Vagina (tissue), 2 donors: ENCODE measurements at regions not wholly inside any gene's neighbourhood (a gene's known extent, or its start where the extent isn't known, plus 50 kb on each side); places are given as distances from the start of the nearest gene placed in this dataset.

Experiments used
- DNase-seq, 2 donors: peaks; one replicate each; pipeline ENCODE4 v3.0.0-alpha.2; 2017; ENCODE audit errors: extremely low spot score in 2 of 2
- H3K27ac ChIP-seq: fragments of 200-600 bp; sonication (generic); one replicate; pipeline ENCODE4 v1.5.1; 2019
- H3K27me3 ChIP-seq: fragments of 200-600 bp; sonication (generic); one replicate; pipeline ENCODE4 v1.5.1; 2019
- H3K36me3 ChIP-seq, 2 donors: fragments of 200-600 bp; sonication (generic); one replicate each; pipeline ENCODE4 v1.5.1; 2017 to 2019
- H3K4me1 ChIP-seq: fragments of 200-600 bp; sonication (generic); one replicate; pipeline ENCODE4 v1.5.1; 2019
- H3K4me3 ChIP-seq, 2 donors: fragments of 200-600 bp; sonication (generic); 1 replicate in 1 of 2; 2 replicates in 1 of 2; pipeline ENCODE4 v1.5.1; 2016 to 2019
- H3K9me3 ChIP-seq: fragments of 200-600 bp; sonication (generic); one replicate; pipeline ENCODE4 v1.5.1; 2019
- CTCF ChIP-seq, 3 experiments: fragments of 450-650 bp in 2 of 3; fragments of 200-600 bp in 1 of 3; sonication (generic) in 1 of 3; IDR thresholded peaks; one replicate each; pipeline ENCODE4 v1.5.1; 2017 to 2019; ENCODE audit warnings: antibody characterized with exemption in 3 of 3, mild to moderate bottlenecking in 2 of 3, moderate library complexity in 2 of 3
- POLR2A ChIP-seq, 2 donors: fragments of 450-650 bp; IDR thresholded peaks; one replicate each; pipeline ENCODE4 v1.6.1; 2017; ENCODE audit warnings: antibody characterized with exemption in 2 of 2, mild to moderate bottlenecking in 2 of 2, moderate library complexity in 2 of 2
- POLR2AphosphoS5 ChIP-seq, 2 donors: sonication (generic); formaldehyde crosslinking; IDR thresholded peaks; one replicate each; pipeline ENCODE4 v1.9.0; 2017; ENCODE audit warnings: antibody characterized with exemption in 2 of 2, mild to moderate bottlenecking in 2 of 2, low read depth in 1 of 2; ENCODE audit not compliant: insufficient read depth in 1 of 2
- intact Hi-C: fragments of 100-400 bp; cut with DNase I; formaldehyde crosslinking; loops from one replicate; pipeline ENCODE4 v1.15.1; 2023

- Histone ChIP-seq H3K36me3 (no peaks in the 10 kb centered on the region), H3K4me3 (no peak overlapping the region), H3K4me1 (no peaks in the 10 kb centered on the region), H3K27ac (no peak overlapping the region), H3K27me3 (no peaks in the 10 kb centered on the region), H3K9me3 (no peaks in the 10 kb centered on the region)
- intact Hi-C loops, result no loop called here
- no peak for TF ChIP-seq POLR2AphosphoS5 (IDR thresholded peaks at IDR 0.05; ENCODE audit: insufficient read depth in 1 of 2, low read depth in 1 of 2)
- no peak for TF ChIP-seq POLR2A (IDR thresholded peaks at IDR 0.05)
- TF ChIP-seq CTCF (IDR thresholded peaks at IDR 0.05), result no peak
- DNase-seq, result no peak
Measured at GRCh38 chrX:113033966-113034680, 193.5 kb upstream of the AMOT start.

GRCh38 chrX:113019958-113020357, 179.3 kb upstream of the AMOT start:
- no peaks in the 10 kb centered on the region for H3K9me3 ChIP-seq
- no peak for DNase-seq
- H3K4me3 ChIP-seq, result no peak overlapping the region
- no peaks in the 10 kb centered on the region for H3K36me3 ChIP-seq
- no peaks in the 10 kb centered on the region for H3K27me3 ChIP-seq
- H3K4me1 ChIP-seq, result no peaks in the 10 kb centered on the region
- intact Hi-C loops, result no loop called here
- no peak overlapping the region for H3K27ac ChIP-seq
- TF ChIP-seq CTCF (IDR thresholded peaks at IDR 0.05) (no peak), POLR2A (IDR thresholded peaks at IDR 0.05) (no peak), POLR2AphosphoS5 (IDR thresholded peaks at IDR 0.05; ENCODE audit: insufficient read depth in 1 of 2, low read depth in 1 of 2) (no peak)

GRCh38 chrX:113009837-113010236, 169.2 kb upstream of the AMOT start:
- H3K4me3 ChIP-seq, result no peak overlapping the region
- H3K27ac ChIP-seq, result no peak overlapping the region
- DNase-seq, result no peak
- no peaks in the 10 kb centered on the region for H3K4me1 ChIP-seq
- H3K36me3 ChIP-seq, result no peaks in the 10 kb centered on the region
- intact Hi-C loops, result no loop called here
- TF ChIP-seq CTCF (IDR thresholded peaks at IDR 0.05) (no peak), POLR2AphosphoS5 (IDR thresholded peaks at IDR 0.05; ENCODE audit: insufficient read depth in 1 of 2, low read depth in 1 of 2) (no peak), POLR2A (IDR thresholded peaks at IDR 0.05) (no peak)
- no peaks in the 10 kb centered on the region for H3K9me3 ChIP-seq
- H3K27me3 ChIP-seq, result no peaks in the 10 kb centered on the region

- H3K4me1 ChIP-seq, result no peaks in the 10 kb centered on the region
- no peaks in the 10 kb centered on the region for H3K9me3 ChIP-seq
- TF ChIP-seq POLR2AphosphoS5 (IDR thresholded peaks at IDR 0.05; ENCODE audit: insufficient read depth in 1 of 2, low read depth in 1 of 2) (no peak), POLR2A (IDR thresholded peaks at IDR 0.05) (no peak), CTCF (IDR thresholded peaks at IDR 0.05) (no peak)
- intact Hi-C loops, result no loop called here
- H3K27me3 ChIP-seq, result no peaks in the 10 kb centered on the region
- H3K4me3 ChIP-seq, result no peak overlapping the region
- no peak overlapping the region for H3K27ac ChIP-seq
- H3K36me3 ChIP-seq, result no peaks in the 10 kb centered on the region
- no peak for DNase-seq
Measured at GRCh38 chrX:113009029-113009428, 168.4 kb upstream of the AMOT start.

- TF ChIP-seq CTCF (IDR thresholded peaks at IDR 0.05), result no peak
- TF ChIP-seq POLR2AphosphoS5 (IDR thresholded peaks at IDR 0.05; ENCODE audit: insufficient read depth in 1 of 2, low read depth in 1 of 2), result no peak
- TF ChIP-seq POLR2A (IDR thresholded peaks at IDR 0.05), result no peak
- H3K4me1 ChIP-seq, result no peaks in the 10 kb centered on the region
- H3K27ac ChIP-seq, result no peak overlapping the region
Measured at GRCh38 chrX:113001836-113002235, 161.2 kb upstream of the AMOT start.

More at GRCh38 chrX:113001836-113002235, 161.2 kb upstream of the AMOT start:
- intact Hi-C loops, result no loop called here
- DNase-seq, result no peak
- Histone ChIP-seq H3K9me3 (no peaks in the 10 kb centered on the region), H3K27me3 (no peaks in the 10 kb centered on the region), H3K4me3 (no peak overlapping the region), H3K36me3 (no peaks in the 10 kb centered on the region)
